Endothelial cell (in vitro differentiated cells): ENCODE measurements at regions not wholly inside any gene's neighbourhood (a gene's known extent, or its start where the extent isn't known, plus 50 kb on each side); places are given as distances from the start of the nearest gene placed in this dataset.

ENCODE experiments used
- DNase-seq: peaks from one replicate; pipeline ENCODE4 v3.0.0; 2021; ENCODE audit warnings: low spot score
- H3K27ac Mint-ChIP-seq: one replicate; pipeline ENCODE4 v1.8.0; 2021; ENCODE audit warnings: mixed read lengths, inconsistent platforms; ENCODE audit not compliant: unreplicated experiment
- H3K27me3 Mint-ChIP-seq: one replicate; pipeline ENCODE4 v1.8.0; 2021; ENCODE audit warnings: mild to moderate bottlenecking, moderate library complexity, mixed read lengths, inconsistent platforms; ENCODE audit not compliant: unreplicated experiment
- H3K36me3 Mint-ChIP-seq: one replicate; pipeline ENCODE4 v1.8.0; 2021; ENCODE audit warnings: mild to moderate bottlenecking, low read depth, mixed read lengths, inconsistent platforms; ENCODE audit not compliant: unreplicated experiment
- H3K4me1 Mint-ChIP-seq: one replicate; pipeline ENCODE4 v1.8.0; 2021; ENCODE audit warnings: mild to moderate bottlenecking, mixed read lengths, inconsistent platforms; ENCODE audit not compliant: unreplicated experiment
- H3K4me3 Mint-ChIP-seq: one replicate; pipeline ENCODE4 v1.8.0; 2021; ENCODE audit warnings: mild to moderate bottlenecking, mixed read lengths, inconsistent platforms; ENCODE audit not compliant: unreplicated experiment
- H3K9me3 Mint-ChIP-seq: one replicate; pipeline ENCODE4 v1.8.0; 2021; ENCODE audit warnings: mixed read lengths, inconsistent platforms; ENCODE audit not compliant: unreplicated experiment
- TF ChIP-seq, protein P1 (sequence below): fragments of 200-600 bp; sonication (generic); IDR thresholded peaks from one replicate; pipeline ENCODE4 v1.5.0; 2021; ENCODE audit warnings: antibody characterized with exemption; ENCODE audit not compliant: unreplicated experiment

DNA sequence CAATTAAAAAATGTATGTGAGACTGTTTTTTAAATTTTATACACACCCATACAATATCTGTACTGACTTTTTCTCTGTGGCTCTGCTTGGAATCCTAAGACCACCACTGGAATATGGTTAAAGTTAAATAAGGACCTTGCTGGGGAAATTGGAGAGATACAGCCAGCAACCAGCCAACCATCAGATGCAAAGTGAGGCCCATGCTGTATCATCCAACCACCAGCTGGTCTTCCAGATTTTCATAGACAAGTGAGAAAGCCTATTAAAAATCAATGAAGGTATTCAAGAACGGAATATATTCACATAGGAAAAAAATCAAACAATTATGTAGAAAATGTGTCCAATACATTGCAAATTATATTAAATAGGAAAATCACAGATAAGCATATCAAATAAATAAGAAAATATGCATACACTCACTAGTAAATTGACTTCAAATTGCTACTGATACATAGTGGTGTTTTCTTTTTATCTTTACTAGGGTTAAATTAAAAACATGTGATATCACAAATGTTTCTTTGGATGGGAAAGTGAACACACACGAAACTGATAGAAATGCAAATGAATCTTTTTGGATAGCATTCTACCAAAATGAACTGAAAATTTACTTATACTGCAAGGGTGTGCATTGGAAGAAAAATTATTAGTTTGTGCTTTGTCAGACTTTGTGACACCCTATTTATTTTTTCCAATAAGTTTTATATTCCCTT lies 1486.3 kb downstream of the BRINP3 start:
- H3K9me3 Mint-ChIP-seq = no peaks in the 10 kb centered on the region
- H3K27ac Mint-ChIP-seq = no peak overlapping the region
- TF ChIP-seq, protein P1, sequence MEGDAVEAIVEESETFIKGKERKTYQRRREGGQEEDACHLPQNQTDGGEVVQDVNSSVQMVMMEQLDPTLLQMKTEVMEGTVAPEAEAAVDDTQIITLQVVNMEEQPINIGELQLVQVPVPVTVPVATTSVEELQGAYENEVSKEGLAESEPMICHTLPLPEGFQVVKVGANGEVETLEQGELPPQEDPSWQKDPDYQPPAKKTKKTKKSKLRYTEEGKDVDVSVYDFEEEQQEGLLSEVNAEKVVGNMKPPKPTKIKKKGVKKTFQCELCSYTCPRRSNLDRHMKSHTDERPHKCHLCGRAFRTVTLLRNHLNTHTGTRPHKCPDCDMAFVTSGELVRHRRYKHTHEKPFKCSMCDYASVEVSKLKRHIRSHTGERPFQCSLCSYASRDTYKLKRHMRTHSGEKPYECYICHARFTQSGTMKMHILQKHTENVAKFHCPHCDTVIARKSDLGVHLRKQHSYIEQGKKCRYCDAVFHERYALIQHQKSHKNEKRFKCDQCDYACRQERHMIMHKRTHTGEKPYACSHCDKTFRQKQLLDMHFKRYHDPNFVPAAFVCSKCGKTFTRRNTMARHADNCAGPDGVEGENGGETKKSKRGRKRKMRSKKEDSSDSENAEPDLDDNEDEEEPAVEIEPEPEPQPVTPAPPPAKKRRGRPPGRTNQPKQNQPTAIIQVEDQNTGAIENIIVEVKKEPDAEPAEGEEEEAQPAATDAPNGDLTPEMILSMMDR = no peak
- no peaks in the 10 kb centered on the region for H3K27me3 Mint-ChIP-seq
- DNase-seq = no peak
- no peaks in the 10 kb centered on the region for H3K4me1 Mint-ChIP-seq
- H3K36me3 Mint-ChIP-seq = no peaks in the 10 kb centered on the region
- no peak overlapping the region for H3K4me3 Mint-ChIP-seq

DNA sequence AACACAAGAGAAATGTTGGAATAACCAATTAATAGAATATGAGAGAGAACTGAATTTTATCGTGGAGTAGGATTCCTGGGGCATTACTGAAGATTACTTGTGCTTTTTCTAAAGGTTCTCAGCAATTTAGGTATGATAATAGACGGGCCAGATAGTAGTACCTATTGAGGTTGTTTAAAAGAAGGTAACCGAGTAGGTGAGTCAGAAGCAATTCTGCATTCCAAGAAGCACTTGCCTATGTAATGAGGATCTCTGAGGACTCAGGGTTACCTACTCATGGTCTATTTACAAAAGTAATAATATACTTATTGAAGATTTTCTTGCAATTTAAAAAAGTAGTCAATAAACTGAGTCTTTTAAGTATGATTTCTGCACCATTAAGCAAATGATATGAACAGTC lies 1469.8 kb downstream of the BRINP3 start:
- Mint-ChIP-seq H3K27ac (no peak overlapping the region), H3K4me1 (no peaks in the 10 kb centered on the region), H3K27me3 (no peaks in the 10 kb centered on the region), H3K36me3 (no peaks in the 10 kb centered on the region), H3K4me3 (no peak overlapping the region), H3K9me3 (no peaks in the 10 kb centered on the region)
- DNase-seq = no peak
- TF ChIP-seq, protein P1 = no peak

DNA sequence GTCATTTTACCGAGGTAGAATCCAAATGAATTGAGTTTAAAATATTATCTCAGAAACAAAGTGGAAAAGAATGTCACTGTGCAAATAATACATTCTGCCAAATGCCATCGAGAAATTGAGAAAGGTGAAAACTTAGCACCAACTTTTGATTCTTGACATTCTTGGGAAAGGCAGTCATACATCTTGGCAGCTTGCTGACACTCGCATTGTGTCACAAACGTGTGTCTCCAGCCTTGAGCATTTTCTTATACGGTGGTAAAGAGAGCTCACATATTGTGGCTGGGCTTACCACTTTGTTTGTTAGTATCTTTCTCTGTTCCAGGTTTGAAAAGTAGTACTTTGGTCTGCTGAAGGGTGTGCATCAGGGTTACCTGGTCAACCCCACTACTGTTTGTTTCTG lies 1456.1 kb downstream of the BRINP3 start:
- no peaks in the 10 kb centered on the region for H3K4me1 Mint-ChIP-seq
- H3K36me3 Mint-ChIP-seq = no peaks in the 10 kb centered on the region
- no peak overlapping the region for H3K27ac Mint-ChIP-seq
- H3K4me3 Mint-ChIP-seq = no peak overlapping the region
- H3K9me3 Mint-ChIP-seq = no peaks in the 10 kb centered on the region
- TF ChIP-seq, protein P1 = no peak
- H3K27me3 Mint-ChIP-seq = no peaks in the 10 kb centered on the region
- no peak for DNase-seq

DNA sequence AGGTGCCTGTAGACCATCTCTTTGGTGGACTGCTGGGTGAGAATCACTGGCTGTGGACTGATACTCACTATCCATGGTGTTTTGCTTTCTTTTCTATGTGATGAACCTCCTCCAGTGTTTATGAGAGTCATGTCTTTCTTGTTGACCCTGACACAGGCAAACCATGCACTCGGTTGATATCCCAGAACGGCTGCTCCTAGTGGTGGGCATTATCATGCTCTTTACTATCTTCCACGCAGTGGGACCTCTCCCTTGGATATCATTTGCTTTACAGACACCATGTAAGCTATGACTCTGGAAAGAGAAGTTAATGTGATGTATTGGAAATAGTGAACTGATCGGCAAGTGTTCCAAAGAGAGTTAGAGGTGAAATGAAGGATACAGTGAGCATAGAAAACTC lies 1455.6 kb downstream of the BRINP3 start:
- Mint-ChIP-seq H3K27ac (no peak overlapping the region), H3K4me1 (no peaks in the 10 kb centered on the region), H3K9me3 (no peaks in the 10 kb centered on the region), H3K27me3 (no peaks in the 10 kb centered on the region), H3K4me3 (no peak overlapping the region), H3K36me3 (no peaks in the 10 kb centered on the region)
- TF ChIP-seq, protein P1 = no peak
- DNase-seq = no peak

DNA sequence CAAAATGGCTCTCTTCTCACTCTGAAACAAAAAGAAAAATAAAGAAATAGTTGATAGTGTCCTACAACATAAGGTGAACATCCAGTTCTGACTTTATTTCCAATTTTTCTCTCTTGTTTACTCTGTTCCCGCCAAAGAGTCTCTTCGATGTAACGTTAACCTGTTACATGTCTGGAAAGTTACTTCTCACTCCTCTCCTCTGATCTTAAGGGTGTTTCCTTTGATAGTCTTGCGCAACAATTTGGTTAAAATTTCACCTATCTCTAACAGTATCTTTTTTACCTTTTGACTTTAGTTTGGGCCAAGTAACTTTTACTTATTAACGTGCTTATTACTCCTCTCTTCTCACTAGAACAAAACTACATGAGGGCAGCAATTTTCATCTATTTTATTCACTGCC lies 1450.2 kb downstream of the BRINP3 start:
- H3K36me3 Mint-ChIP-seq = no peaks in the 10 kb centered on the region
- TF ChIP-seq, protein P1 = no peak
- no peak overlapping the region for H3K4me3 Mint-ChIP-seq
- H3K9me3 Mint-ChIP-seq = no peaks in the 10 kb centered on the region
- no peak overlapping the region for H3K27ac Mint-ChIP-seq
- H3K27me3 Mint-ChIP-seq = no peaks in the 10 kb centered on the region
- H3K4me1 Mint-ChIP-seq = no peaks in the 10 kb centered on the region
- DNase-seq = no peak
